ENCODE measurements at regions not wholly inside any gene's neighbourhood (a gene's known extent, or its start where the extent isn't known, plus 50 kb on each side); places are given as distances from the start of the nearest gene placed in this dataset.

- TF ChIP-seq, protein P1, sequence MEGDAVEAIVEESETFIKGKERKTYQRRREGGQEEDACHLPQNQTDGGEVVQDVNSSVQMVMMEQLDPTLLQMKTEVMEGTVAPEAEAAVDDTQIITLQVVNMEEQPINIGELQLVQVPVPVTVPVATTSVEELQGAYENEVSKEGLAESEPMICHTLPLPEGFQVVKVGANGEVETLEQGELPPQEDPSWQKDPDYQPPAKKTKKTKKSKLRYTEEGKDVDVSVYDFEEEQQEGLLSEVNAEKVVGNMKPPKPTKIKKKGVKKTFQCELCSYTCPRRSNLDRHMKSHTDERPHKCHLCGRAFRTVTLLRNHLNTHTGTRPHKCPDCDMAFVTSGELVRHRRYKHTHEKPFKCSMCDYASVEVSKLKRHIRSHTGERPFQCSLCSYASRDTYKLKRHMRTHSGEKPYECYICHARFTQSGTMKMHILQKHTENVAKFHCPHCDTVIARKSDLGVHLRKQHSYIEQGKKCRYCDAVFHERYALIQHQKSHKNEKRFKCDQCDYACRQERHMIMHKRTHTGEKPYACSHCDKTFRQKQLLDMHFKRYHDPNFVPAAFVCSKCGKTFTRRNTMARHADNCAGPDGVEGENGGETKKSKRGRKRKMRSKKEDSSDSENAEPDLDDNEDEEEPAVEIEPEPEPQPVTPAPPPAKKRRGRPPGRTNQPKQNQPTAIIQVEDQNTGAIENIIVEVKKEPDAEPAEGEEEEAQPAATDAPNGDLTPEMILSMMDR (conservative IDR thresholded peaks at IDR 0.05; ENCODE audit: low read length), result peak; percentile 89
- no peak for TF ChIP-seq EZH2phosphoT487 (IDR thresholded peaks at IDR 0.05; ENCODE audit: borderline replicate concordance)
These were observed 528.9 kb downstream of the MAFB start for GRCh38 chr20:40160097-40160550.
